Subcutaneous abdominal adipose tissue (tissue), 5 donors: ENCODE measurements at regions not wholly inside any gene's neighbourhood (a gene's known extent, or its start where the extent isn't known, plus 50 kb on each side); places are given as distances from the start of the nearest gene placed in this dataset.

Source experiments
- H3K27ac ChIP-seq: one replicate; pipeline ENCODE4 v1.7.0; 2013; ENCODE audit warnings: low read depth, mild to moderate bottlenecking, inconsistent platforms, low read length, moderate library complexity
- H3K27me3 ChIP-seq, 5 donors: one replicate each; pipeline ENCODE4 v1.7.0; 2013; ENCODE audit warnings: low read length in 5 of 5, inconsistent platforms in 1 of 5; ENCODE audit not compliant: control insufficient read depth in 5 of 5, insufficient read depth in 4 of 5
- H3K36me3 ChIP-seq, 5 donors: one replicate each; pipeline ENCODE4 v1.7.0; 2013; ENCODE audit warnings: low read length in 5 of 5; ENCODE audit not compliant: control insufficient read depth in 5 of 5, insufficient read depth in 5 of 5
- H3K4me1 ChIP-seq, 5 donors: one replicate each; pipeline ENCODE4 v1.7.0; 2013; ENCODE audit warnings: low read length in 5 of 5, mild to moderate bottlenecking in 3 of 5, moderate library complexity in 1 of 5; ENCODE audit not compliant: control insufficient read depth in 5 of 5, insufficient read depth in 5 of 5
- H3K4me3 ChIP-seq, 5 donors: one replicate each; pipeline ENCODE4 v1.7.0; 2013; ENCODE audit warnings: low read length in 5 of 5, low read depth in 1 of 5
- H3K9ac ChIP-seq, 5 donors: one replicate each; pipeline ENCODE4 v1.7.0; 2013; ENCODE audit warnings: low read length in 5 of 5, mild to moderate bottlenecking in 4 of 5, moderate library complexity in 3 of 5
- H3K9me3 ChIP-seq, 5 donors: one replicate each; pipeline ENCODE4 v1.7.0; 2013; ENCODE audit warnings: low read length in 5 of 5; ENCODE audit not compliant: control insufficient read depth in 5 of 5
- donor health status: healthy.
- donor health status: healthy.
- donor health status: healthy.
- donor health status: healthy.
- donor health status: healthy.

- H3K4me3 ChIP-seq: no peak overlapping the region
- peaks cover under 1 to 14% (median 8%) of the 10 kb centered on the region in 5 donors for H3K4me1 ChIP-seq
- peaks cover 3 to 14% (median 9%) of the 10 kb centered on the region in 5 donors for H3K27me3 ChIP-seq
- H3K9ac ChIP-seq: no peak overlapping the region
- no peak overlapping the region for H3K27ac ChIP-seq
- no peaks in the 10 kb centered on the region for H3K36me3 ChIP-seq
- H3K9me3 ChIP-seq: peaks cover 0 to 4% (median 0%) of the 10 kb centered on the region in 5 donors
These were observed 104.9 kb downstream of the DACT2 start for GRCh38 chr6:168214586-168215104.

GRCh38 chr6:168213121-168213524 lies 106.5 kb downstream of the DACT2 start:
- no peak overlapping the region for H3K4me3 ChIP-seq
- no peaks in the 10 kb centered on the region for H3K36me3 ChIP-seq

GRCh38 chr6:168212362-168212761 lies 107.2 kb downstream of the DACT2 start:
- Histone ChIP-seq H3K9ac (no peak overlapping the region), H3K9me3 (peaks cover 0 to 4% (median 0%) of the 10 kb centered on the region in 5 donors), H3K36me3 (no peaks in the 10 kb centered on the region), H3K27ac (no peak overlapping the region), H3K4me3 (no peak overlapping the region), H3K4me1 (no peaks in the 10 kb centered on the region), H3K27me3 (peaks cover 3 to 14% (median 9%) of the 10 kb centered on the region in 5 donors)

More at GRCh38 chr6:168213121-168213524, 106.5 kb downstream of the DACT2 start:
- H3K9ac ChIP-seq: no peak overlapping the region
- no peak overlapping the region for H3K27ac ChIP-seq
- H3K27me3 ChIP-seq: peaks cover 3 to 14% (median 9%) of the 10 kb centered on the region in 5 donors
- H3K9me3 ChIP-seq: peaks cover 0 to 4% (median 0%) of the 10 kb centered on the region in 5 donors
- no peaks in the 10 kb centered on the region for H3K4me1 ChIP-seq

GRCh38 chr6:168211681-168212080 lies 107.9 kb downstream of the DACT2 start:
- Histone ChIP-seq H3K9me3 (peaks cover 0 to 4% (median 0%) of the 10 kb centered on the region in 5 donors), H3K36me3 (no peaks in the 10 kb centered on the region), H3K27me3 (peaks cover 0 to 10% (median 7%) of the 10 kb centered on the region in 5 donors), H3K4me3 (no peak overlapping the region), H3K4me1 (no peaks in the 10 kb centered on the region), H3K9ac (no peak overlapping the region), H3K27ac (no peak overlapping the region)

GRCh38 chr6:168210239-168211105 lies 109.1 kb downstream of the DACT2 start:
- Histone ChIP-seq H3K9me3 (peaks cover 0 to 4% (median 0%) of the 10 kb centered on the region in 5 donors), H3K4me1 (no peaks in the 10 kb centered on the region), H3K36me3 (no peaks in the 10 kb centered on the region)

DNA sequence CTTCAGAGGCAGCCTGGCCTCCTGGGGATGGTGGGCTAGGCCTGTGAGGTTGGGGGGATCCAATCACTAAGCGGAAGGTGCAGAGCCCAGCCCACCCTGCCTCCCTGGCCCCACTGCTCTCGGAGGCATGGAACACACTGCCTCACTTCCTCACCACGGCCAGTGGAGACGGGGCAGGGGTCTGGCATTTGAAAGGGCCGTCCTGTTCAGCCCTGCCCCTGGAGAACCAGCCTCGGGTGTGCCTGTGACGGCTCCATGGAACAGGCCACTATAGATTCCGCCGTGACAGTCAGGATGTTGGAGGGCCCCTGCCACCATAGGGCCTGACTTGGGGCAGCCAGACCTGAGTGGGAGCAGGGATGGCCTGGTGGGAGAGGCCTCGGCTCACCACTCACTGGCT lies 110.2 kb downstream of the DACT2 start:
- H3K4me1 ChIP-seq: no peaks in the 10 kb centered on the region
- no peaks in the 10 kb centered on the region for H3K36me3 ChIP-seq
- no peak overlapping the region for H3K9ac ChIP-seq
- no peak overlapping the region for H3K27ac ChIP-seq
- peaks cover 0 to 4% (median 0%) of the 10 kb centered on the region in 5 donors for H3K27me3 ChIP-seq
- H3K4me3 ChIP-seq: no peak overlapping the region
- peaks cover 0 to 4% (median 0%) of the 10 kb centered on the region in 5 donors for H3K9me3 ChIP-seq

More at GRCh38 chr6:168210239-168211105, 109.1 kb downstream of the DACT2 start:
- Histone ChIP-seq H3K4me3 (no peak overlapping the region), H3K27ac (no peak overlapping the region), H3K9ac (no peak overlapping the region), H3K27me3 (peaks cover 0 to 9% (median 6%) of the 10 kb centered on the region in 5 donors)

- Histone ChIP-seq H3K36me3 (no peaks in the 10 kb centered on the region), H3K27me3 (peaks cover 0 to 4% (median 0%) of the 10 kb centered on the region in 5 donors), H3K9me3 (peaks cover 0 to 4% (median 0%) of the 10 kb centered on the region in 5 donors), H3K27ac (no peak overlapping the region), H3K4me3 (no peak overlapping the region), H3K9ac (no peak overlapping the region), H3K4me1 (no peaks in the 10 kb centered on the region)
These were observed 110.7 kb downstream of the DACT2 start for GRCh38 chr6:168208854-168209253.

DNA sequence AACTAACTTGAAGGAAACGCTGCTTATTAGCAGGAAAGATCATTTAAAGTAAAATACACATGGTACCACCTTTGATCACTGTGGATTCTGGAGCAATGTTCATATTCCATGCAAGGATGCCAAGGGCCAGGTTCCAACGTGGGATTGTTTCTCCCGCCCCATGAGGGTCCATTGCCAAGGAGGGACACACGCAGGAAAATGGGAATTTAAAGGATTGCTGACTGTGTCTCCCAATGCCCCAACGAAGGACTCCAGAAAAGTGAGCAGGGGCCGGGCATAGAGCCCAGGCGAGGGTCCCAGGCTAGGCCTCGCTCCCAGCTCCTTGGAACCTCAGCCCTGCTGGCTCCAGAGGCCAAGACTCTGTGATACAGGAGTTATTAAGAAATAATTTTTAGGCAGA lies 111.2 kb downstream of the DACT2 start:
- Histone ChIP-seq H3K27me3 (peaks cover 0 to 4% (median 0%) of the 10 kb centered on the region in 5 donors), H3K36me3 (no peaks in the 10 kb centered on the region), H3K4me1 (no peaks in the 10 kb centered on the region), H3K4me3 (no peak overlapping the region), H3K9me3 (peaks cover 0 to 4% (median 0%) of the 10 kb centered on the region in 5 donors), H3K9ac (no peak overlapping the region), H3K27ac (no peak overlapping the region)

DNA sequence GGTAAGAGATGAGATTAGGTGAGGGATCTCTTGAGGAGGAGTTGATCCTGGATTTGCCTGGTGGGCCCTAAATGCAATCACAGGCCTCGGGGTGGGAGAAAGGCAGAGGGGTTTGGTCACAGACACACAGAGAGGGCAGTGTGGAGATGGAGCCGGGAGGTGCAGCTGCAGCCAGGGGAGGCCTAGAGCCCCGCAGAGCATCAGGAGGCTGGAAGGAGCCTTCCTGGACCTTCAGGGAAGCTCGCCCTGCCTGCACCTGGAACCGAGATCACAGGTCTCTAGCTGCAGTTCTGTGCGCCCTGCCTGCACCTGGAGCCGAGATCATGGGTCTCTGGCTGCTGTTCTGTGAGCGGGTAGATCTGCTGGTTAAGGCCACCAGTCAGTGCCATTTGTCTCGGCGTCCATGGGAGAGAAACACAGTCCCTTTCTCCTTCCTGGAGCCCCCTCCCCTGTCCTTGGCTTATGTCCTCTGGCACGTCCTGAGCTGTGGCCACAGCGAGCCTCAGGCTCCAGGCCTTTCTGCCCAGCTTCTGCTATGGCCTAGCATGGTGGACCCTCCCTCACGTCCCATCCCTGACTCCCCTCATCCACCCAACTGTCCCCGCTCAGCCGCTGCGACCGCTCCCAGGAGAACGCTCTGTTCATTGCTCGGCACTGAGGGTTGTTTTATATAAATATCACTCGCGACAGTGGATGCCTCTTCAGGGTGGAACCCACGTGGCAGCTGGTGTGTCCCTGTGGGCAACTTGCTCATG lies 112.0 kb downstream of the DACT2 start:
- no peak overlapping the region for H3K27ac ChIP-seq
- no peak overlapping the region for H3K4me3 ChIP-seq
- H3K36me3 ChIP-seq: no peaks in the 10 kb centered on the region
- no peaks in the 10 kb centered on the region for H3K4me1 ChIP-seq
- peaks cover 0 to 4% (median 0%) of the 10 kb centered on the region in 5 donors for H3K9me3 ChIP-seq
- peaks cover 0 to 4% (median 0%) of the 10 kb centered on the region in 5 donors for H3K27me3 ChIP-seq
- no peak overlapping the region for H3K9ac ChIP-seq
